NB4 (cell line): ENCODE measurements at regions not wholly inside any gene's neighbourhood (a gene's known extent, or its start where the extent isn't known, plus 50 kb on each side); places are given as distances from the start of the nearest gene placed in this dataset.

Experiments
- DNase-seq: peaks from one replicate; pipeline ENCODE4 v3.0.0; 2010; ENCODE audit warnings: low read depth
- H3K4me3 ChIP-seq: one replicate; pipeline ENCODE4 v1.5.1; 2011; ENCODE audit warnings: mild to moderate bottlenecking, low read depth, low read length, moderate library complexity
- CTCF ChIP-seq: IDR thresholded peaks from one replicate; pipeline ENCODE4 v1.5.1; 2012; ENCODE audit warnings: low read depth, low read length
- MAX ChIP-seq: IDR thresholded peaks from 2 replicates; pipeline ENCODE4 v1.6.1; 2011; ENCODE audit warnings: low read depth, low read length
- MYC ChIP-seq: IDR thresholded peaks from 2 replicates; pipeline ENCODE4 v1.6.1; 2011; ENCODE audit warnings: low read depth, low read length
- POLR2A ChIP-seq: IDR thresholded peaks from 2 replicates; pipeline ENCODE4 v1.6.1; 2011; ENCODE audit warnings: mild to moderate bottlenecking; ENCODE audit not compliant: insufficient read length; ENCODE audit errors: extremely low read depth

GRCh38 chr16:56073508-56073907 lies 117.8 kb upstream of the GNAO1 start:
- no peak for DNase-seq
- no peak overlapping the region for H3K4me3 ChIP-seq
- TF ChIP-seq MAX: no peak
- no peak for TF ChIP-seq CTCF
- no peak for TF ChIP-seq MYC
- TF ChIP-seq POLR2A: no peak

GRCh38 chr16:56072096-56072495 lies 119.2 kb upstream of the GNAO1 start:
- TF ChIP-seq CTCF (no peak), MYC (no peak), POLR2A (no peak), MAX (no peak)

GRCh38 chr16:56068816-56069215 lies 122.5 kb upstream of the GNAO1 start:
- no peak for TF ChIP-seq MYC
- TF ChIP-seq POLR2A: no peak
- no peak for DNase-seq
- H3K4me3 ChIP-seq: no peak overlapping the region

More at GRCh38 chr16:56072096-56072495, 119.2 kb upstream of the GNAO1 start:
- DNase-seq: no peak
- H3K4me3 ChIP-seq: no peak overlapping the region

- TF ChIP-seq MAX (no peak), POLR2A (no peak), CTCF (no peak), MYC (no peak)
- H3K4me3 ChIP-seq: no peak overlapping the region
- DNase-seq: no peak
Measured at GRCh38 chr16:56068314-56068713, 123.0 kb upstream of the GNAO1 start.

GRCh38 chr16:56067406-56067805 lies 123.9 kb upstream of the GNAO1 start:
- no peak overlapping the region for H3K4me3 ChIP-seq
- TF ChIP-seq MAX (no peak), MYC (no peak), POLR2A (no peak)
- DNase-seq: no peak

- H3K4me3 ChIP-seq: no peak overlapping the region
- DNase-seq: no peak
- TF ChIP-seq MAX: no peak
- TF ChIP-seq POLR2A: no peak
- TF ChIP-seq MYC: no peak
- TF ChIP-seq CTCF: no peak
Measured at GRCh38 chr16:56066617-56067016, 124.7 kb upstream of the GNAO1 start.

- no peak overlapping the region for H3K4me3 ChIP-seq
- no peak for DNase-seq
- TF ChIP-seq CTCF (no peak), MAX (no peak), POLR2A (no peak), MYC (no peak)
Measured at GRCh38 chr16:56063111-56063510, 128.2 kb upstream of the GNAO1 start.
